Retinal pigment epithelial cell (primary cell): ENCODE measurements at regions not wholly inside any gene's neighbourhood (a gene's known extent, or its start where the extent isn't known, plus 50 kb on each side); places are given as distances from the start of the nearest gene placed in this dataset.

Experiments
- DNase-seq: peaks from one replicate; pipeline ENCODE4 v3.0.0-alpha.2; 2010; ENCODE audit warnings: low read depth
- H3K4me3 ChIP-seq: 2 replicates; pipeline ENCODE4 v1.5.1; 2011; ENCODE audit warnings: mild to moderate bottlenecking, low read length, control low read depth, moderate library complexity
- TF ChIP-seq, protein P1 (sequence below): conservative IDR thresholded peaks from 2 replicates; pipeline ENCODE4 v1.5.1; 2011; ENCODE audit warnings: low read depth, low read length, control low read depth, inconsistent platforms

DNA sequence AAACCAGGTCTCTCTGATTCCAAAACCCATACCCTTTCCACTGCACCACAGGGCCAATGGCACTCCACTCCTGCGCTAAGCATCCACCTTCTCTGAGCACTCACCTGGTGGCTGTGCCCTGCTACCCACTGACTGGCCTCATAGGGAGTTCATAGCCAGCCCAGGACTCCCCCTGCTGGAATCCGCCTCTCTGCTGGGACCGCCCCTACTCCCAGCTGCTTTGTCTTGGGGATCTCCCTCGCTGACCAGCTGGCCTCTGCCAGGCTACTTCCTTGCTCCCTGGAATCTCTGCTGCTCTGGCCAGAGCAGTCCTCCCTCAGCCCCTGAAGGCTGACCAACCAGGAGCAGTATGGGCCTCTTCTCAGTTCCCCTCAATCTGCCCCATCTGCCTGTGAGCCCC lies 129.7 kb downstream of the FAXC start:
- TF ChIP-seq, protein P1, sequence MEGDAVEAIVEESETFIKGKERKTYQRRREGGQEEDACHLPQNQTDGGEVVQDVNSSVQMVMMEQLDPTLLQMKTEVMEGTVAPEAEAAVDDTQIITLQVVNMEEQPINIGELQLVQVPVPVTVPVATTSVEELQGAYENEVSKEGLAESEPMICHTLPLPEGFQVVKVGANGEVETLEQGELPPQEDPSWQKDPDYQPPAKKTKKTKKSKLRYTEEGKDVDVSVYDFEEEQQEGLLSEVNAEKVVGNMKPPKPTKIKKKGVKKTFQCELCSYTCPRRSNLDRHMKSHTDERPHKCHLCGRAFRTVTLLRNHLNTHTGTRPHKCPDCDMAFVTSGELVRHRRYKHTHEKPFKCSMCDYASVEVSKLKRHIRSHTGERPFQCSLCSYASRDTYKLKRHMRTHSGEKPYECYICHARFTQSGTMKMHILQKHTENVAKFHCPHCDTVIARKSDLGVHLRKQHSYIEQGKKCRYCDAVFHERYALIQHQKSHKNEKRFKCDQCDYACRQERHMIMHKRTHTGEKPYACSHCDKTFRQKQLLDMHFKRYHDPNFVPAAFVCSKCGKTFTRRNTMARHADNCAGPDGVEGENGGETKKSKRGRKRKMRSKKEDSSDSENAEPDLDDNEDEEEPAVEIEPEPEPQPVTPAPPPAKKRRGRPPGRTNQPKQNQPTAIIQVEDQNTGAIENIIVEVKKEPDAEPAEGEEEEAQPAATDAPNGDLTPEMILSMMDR, result peak; percentile 36
- no peak overlapping the region for H3K4me3 ChIP-seq
- no peak for DNase-seq

- TF ChIP-seq, protein P1, result no peak
- no peak for DNase-seq
- no peak overlapping the region for H3K4me3 ChIP-seq
Measured at GRCh38 chr6:99216959-99217358, 132.5 kb downstream of the FAXC start.

GRCh38 chr6:99195986-99196655 lies 153.4 kb downstream of the FAXC start:
- no peak overlapping the region for H3K4me3 ChIP-seq
- no peak for DNase-seq
- TF ChIP-seq, protein P1, result no peak

- DNase-seq, result no peak
Measured at GRCh38 chr6:99192561-99192960, 156.9 kb downstream of the FAXC start.

DNA sequence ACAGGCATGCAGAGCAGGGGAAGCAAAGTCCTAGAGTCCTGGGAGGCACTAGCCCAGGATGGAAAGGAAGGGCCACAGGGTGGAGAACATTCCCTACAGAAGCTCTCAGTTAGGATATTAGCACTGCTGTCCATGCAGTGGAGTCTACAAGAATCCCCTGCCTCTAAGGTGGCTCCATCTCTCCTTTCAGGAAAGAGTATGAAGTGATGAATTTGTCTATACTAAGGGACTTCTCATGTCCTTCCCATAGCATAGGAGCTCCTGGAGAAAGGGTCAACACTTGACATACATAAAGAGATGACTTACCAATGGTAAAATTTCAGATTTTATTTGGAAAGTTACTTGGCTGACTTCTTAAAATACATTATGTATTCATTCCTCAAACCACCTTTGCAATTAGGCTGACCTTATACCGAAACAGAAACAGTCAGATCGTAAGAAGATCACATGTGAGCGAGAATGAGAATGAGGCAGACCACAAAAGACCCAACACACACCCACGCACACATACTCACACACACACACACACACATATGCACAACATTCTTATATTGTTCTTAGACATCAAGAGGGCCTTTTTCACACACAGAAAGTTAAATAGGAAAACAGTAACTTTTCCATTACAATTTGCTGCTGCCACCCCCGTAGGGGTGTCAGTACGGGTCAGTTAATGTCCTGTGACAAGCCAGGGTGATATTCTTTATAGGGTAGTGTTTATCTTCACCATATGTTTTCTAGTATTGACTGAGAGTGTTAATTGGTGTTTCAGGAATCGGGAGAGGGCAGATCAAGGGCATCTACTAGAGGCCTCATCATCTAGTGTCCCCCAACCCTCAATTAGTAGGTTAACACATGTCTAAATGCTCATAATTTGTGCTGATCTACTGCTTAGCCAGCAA lies 159.4 kb downstream of the FAXC start:
- H3K4me3 ChIP-seq, result no peak overlapping the region
- no peak for DNase-seq
- TF ChIP-seq, protein P1, result no peak

More at GRCh38 chr6:99192561-99192960, 156.9 kb downstream of the FAXC start:
- TF ChIP-seq, protein P1, result no peak
- H3K4me3 ChIP-seq, result no peak overlapping the region

GRCh38 chr6:99187429-99187828 lies 162.0 kb downstream of the FAXC start:
- DNase-seq, result no peak
- no peak overlapping the region for H3K4me3 ChIP-seq
- TF ChIP-seq, protein P1, result no peak
